GM21390 (cell line): ENCODE measurements at regions not wholly inside any gene's neighbourhood (a gene's known extent, or its start where the extent isn't known, plus 50 kb on each side); places are given as distances from the start of the nearest gene placed in this dataset.
"Not testable (repeated sequence)": the region's sequence is repeated elsewhere in the genome, so short reads cannot be mapped to it uniquely, and the experiment has no call there.

Experiments
- ATAC-seq: cut with Tn5 transposase; IDR thresholded peaks from one replicate; pipeline ENCODE4 v1.9.1; 2021; ENCODE audit not compliant: unreplicated experiment

DNA sequence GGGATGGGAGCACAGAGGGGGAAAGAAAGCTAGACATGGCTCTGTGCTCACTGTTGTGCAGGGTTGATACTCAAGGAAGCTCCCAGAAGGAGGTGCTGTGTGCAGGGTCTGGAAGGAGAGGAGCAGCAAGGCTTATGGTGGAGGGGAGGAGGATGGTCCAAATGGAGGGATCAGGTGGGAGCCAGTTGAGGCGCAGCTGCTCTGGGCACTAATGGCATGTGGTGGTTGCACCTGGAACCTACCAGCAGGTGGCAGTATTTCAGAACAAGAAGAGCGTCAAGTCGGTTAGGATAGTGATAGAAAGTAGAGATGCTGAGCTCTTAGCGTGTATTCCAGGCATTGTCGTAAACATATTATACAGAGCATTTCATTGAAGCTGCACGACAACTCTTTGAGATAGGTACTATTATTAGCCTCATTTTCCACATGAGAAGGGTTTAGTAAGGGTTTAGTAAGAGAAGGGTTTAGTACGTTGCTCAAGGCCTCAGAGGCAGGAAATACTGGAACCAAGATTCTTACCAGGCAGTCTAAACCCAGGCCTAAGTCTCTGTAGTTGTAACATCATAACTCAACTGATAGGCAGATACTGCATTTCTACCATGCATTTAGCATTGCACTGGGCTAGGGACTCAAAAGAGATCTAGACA is 223.7 kb downstream of the CYP26B1 start:
- peak; percentile 63 for ATAC-seq

DNA sequence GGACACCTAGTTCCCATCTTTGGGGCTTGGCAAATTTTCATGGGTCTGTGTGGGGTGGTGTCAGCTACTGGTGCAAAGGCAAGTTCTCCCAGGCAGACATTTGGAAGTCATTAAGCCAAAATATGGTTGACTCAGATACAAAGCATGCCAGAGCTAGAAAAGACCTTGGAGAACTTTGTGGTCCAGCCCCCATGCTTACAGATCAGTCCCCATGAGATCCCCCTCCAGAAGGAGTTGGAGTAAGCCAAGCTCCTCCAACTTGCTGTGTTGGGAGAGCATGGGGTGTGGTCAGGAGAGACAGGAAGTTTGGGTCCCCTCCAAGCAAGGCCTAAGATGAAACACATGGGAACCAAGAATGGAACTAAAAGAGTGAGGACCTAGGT is 224.5 kb downstream of the CYP26B1 start:
- no peak for ATAC-seq

DNA sequence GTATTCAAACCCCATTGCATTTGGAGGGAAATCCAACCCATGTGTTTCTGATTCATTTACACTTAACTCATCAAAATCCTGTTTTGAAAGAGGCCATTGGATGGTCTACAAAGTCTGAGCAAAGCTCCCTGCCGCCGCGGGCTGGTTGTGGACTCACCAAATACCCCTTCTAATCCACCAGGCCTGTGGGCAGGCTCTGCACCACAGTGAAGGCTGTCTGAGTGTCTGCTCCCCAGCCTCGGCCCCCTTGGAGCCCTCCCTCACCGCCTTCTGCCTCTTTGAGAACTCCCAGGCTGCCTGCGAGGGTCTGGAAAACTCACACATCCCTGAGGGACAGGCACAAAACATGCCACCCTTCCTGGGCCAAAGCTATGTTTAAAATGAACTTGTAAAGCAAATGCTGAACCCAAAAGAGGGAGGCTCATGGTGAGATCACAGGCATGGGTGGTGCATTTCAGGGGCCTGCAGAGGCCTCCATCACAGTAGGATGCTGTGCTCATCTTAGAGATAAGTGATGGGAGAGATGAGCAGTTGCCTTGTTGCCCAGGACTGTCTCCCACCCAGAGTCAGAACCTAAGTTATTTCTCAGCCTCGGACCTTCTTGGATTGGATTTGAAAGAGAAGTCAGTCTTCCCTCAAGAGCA is 225.0 kb downstream of the CYP26B1 start:
- ATAC-seq = no peak

DNA sequence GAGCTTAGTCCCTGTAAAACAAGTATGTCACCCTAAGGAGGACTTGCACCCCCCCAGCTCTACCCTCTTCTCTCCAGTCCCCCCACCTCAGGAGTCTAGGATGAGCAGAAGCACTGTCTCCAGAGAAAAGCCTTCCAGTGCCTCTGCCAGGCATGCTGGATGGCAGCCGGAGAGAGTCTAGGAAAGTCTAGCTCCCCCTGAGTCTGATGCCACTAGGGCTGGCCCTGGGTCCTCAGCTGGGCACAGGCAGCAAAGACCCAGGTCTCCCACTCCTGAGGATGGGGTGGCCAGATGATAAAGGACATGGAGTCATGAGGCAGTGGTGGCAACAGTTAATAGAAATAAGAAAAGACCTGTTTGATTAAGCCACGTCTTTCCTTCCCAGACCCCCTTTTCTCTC is 225.6 kb downstream of the CYP26B1 start:
- no peak for ATAC-seq

DNA sequence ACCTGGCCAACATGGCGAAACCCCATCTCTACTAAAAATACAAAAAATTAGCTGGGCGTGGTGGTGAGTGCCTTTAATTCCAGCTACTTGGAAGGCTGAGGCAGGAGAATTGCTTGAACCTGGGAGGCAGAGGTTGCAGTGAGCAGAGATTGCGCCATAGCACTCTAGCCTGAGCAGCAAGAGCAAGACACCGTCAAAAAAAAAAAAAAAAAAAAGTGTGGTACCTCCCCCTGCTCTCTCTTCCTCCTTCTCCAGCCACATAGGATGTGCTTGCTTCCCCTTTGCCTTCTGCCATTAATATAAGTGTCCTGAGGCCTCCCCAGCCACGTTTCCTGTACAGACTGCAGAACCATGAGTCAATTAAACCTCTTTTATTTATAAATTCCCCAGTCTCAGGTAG is 226.8 kb downstream of the CYP26B1 start:
- not testable (repeated sequence) for ATAC-seq

DNA sequence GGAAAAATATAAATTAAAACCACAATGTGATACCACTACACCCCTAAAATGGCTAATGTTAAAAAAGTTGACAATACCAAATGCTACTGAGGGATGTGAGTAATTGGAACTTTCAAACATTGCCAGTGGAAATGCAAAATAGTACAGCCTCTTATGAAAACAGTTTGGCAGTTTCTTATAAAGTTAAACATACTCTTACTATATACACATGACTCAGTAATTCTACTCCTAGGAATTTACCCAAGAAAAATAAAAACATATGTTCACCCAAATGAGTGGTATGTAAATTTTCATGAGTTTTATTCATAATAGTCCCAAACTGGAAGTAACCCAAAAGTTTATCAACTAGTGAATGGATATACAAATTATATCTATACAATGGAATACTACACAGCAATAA is 228.0 kb downstream of the CYP26B1 start:
- no peak for ATAC-seq

DNA sequence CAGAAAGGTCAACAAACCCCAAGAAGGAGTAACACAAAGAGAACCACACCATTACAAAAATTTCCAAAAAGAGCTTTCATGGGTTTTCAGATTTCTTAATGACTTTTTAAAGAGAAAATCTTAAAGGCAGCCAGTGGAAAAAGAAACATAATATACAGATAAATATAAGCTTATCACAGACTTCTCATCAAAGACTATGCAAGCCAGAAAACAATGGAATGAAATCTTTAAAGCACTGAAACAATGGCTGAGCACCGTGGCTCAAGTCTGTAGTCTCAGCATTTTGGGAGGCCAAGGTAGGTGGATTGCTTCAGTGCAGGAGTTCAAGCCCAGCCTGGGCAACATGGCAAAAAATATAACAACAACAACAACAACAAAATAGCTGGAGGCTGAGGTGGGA is 237.4 kb downstream of the CYP26B1 start:
- no peak for ATAC-seq

DNA sequence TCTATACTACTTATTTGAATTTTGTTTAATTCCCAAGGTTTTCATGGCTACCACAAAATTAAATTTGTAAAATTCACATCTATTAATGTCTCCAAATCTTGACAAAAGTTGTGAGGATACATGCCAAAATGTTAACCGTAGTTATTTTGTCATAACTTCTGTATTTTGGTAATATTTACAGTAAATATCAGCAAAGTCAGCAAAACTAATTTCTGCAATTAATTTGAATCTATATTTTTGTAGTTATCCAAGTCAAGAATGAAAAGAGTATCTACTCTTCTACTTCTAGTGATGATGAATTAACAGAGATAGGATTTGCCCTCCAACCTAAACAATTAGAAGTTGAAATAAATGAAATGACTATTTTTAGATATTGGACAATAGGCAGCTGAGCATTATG is 238.9 kb downstream of the CYP26B1 start:
- no peak for ATAC-seq

DNA sequence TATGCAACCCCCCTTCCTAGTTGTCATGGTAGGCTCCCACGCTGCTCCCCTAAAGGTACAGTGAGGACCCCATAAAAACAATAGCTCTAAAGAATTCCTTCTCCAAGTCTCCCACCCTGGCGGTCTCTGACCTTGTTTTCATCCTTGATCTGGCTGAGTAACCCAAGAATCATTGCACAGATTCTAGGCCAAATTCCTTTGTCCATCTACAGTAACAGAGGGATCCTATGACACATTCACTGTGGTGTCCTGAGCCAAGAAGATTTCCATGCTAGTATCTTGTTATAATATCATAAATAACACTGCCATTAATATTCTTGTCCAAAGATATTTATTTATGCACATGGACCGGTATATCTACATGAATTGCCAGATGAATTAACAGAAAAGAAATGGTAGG is 240.2 kb downstream of the CYP26B1 start:
- ATAC-seq = no peak

DNA sequence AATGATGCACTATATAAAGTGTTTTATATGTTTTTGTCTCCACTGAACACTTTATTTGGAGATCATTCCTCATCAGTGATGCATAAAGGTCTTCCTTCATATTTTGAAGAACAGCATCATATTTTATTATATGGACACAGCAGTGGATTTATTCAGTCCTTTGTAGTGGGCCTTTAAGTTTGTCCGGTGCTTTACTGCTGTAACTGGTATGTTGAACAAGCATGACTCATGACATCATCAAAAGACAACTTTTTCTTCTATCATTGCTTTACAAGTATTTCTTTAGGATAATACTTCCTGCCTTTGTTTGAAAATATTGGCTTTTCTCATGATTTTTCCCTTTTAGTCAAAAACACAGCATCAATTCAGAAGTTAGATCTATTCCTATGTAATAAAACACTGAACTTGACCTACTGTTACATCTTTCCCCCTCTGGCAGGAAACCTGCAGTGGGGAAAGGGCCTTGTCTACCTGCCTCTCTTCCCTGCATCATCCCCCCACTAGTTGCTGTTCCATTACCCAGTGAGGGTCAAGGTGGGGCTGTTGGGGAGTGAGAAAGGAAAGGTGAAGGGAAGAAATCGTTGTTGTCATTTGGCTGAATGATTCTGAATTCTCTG is 241.2 kb downstream of the CYP26B1 start:
- no peak for ATAC-seq

DNA sequence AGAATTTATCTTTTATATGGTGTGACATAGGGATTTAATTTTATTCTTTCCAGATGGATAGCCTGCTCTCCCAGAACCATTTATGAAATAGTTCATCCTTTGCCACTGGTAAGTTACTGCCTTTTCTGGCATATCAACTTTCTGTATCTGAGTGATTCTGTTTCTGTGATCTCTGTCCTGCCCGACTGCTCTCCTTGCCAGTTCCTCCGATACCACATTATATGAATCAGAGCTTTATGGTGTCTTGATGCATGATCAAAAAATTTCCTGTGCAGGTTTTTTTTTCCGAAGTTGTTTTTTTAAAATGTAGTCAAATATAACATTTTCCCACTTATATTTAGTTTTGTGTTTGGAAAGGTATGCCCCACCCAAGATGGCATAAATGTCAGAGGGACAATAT is 242.5 kb downstream of the CYP26B1 start:
- ATAC-seq = no peak

DNA sequence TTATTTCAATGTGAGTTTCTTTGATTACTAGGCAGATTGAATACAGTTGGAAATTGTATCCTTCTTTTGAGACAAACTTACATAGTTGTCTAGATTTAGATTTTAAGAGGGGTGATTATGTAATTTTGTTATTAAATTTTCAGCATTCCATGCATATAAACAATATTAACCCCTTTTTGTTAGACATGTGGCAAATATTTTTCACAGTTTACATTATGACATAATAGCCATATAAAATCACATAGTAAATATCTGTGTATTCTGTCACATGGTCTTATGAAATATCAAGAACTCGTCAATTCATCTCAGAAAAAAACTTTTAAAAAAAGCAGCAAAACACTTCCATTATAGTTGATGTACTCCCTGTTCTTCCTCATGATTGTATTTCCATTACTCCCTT is 243.8 kb downstream of the CYP26B1 start:
- ATAC-seq = no peak

DNA sequence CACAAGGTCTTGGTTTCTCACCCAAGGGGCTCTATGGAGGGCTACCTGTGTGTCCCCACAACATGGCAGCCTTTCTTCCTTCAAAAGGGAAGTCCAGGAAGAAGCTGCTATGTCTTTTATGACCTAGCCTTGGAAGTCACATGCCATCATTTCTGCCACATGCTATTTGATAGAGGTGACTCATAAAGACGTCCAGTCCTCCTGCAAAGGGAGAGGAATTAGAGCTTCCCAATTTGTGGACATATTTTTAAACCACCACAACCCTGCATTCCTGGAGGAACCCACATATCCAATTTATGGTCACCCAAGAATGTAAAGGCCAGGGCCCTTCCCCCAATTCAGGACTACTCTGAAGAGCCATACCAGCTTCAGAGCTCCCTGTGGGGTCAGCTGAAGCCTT is 246.2 kb downstream of the CYP26B1 start:
- no peak for ATAC-seq

DNA sequence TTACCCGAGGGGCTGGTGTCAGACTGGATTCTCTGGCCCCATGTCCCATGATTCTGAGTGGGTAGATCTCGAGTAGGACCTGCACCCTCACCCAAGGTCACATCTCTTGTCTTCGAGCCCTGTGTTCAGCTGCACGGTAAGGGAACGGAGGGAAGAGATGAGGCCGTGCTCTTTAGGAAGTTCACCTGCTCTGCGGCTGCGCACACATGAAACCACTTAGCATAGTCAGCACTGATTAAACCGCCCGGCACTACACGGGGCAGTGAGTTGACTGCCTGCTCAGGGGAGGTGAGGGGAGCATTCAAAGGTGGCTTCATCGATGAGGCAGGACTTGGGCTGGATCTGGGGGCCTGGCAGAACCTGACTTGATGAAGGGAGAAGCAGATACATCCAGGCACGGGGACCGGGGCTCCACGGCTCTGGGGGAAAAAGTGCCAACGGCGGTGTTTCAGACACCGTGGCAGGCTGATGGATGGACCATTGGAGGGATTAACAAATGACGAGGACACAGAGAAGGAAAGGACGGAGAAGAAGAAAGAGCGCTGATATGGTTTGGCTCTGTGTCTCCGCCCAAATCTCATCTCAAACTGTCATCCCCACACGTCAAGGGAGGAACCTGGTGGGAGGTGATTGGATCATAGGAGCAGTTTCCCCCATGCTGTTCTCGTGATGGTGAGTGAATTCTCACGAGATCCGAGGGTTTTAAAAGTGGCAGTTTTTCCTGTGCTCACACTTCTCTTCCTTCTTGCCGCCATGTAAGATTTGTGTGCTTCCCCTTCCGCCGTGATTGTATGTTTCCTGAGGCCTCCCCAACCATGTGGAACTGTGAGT is 248.6 kb downstream of the CYP26B1 start:
- no peak for ATAC-seq

DNA sequence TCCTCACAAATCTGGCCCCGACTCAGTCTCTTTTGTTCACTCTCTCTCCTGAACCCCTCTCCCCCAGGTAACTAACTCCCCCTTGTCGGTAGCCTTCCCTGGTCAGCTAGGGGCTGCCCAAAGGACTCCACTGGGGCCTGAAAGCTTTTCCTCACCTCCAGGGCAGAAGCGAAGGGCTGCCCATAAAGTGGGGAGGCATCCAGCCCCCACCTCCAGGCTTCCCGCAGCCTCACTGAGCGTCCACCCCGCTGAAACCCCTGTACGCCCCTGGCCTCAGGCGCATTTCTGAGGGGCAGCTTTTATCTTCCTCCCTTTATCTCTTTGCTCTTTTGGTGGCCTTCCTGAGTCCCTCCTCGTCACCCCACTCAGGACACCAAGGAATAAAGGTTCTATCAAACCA is 249.3 kb downstream of the CYP26B1 start:
- no peak for ATAC-seq

DNA sequence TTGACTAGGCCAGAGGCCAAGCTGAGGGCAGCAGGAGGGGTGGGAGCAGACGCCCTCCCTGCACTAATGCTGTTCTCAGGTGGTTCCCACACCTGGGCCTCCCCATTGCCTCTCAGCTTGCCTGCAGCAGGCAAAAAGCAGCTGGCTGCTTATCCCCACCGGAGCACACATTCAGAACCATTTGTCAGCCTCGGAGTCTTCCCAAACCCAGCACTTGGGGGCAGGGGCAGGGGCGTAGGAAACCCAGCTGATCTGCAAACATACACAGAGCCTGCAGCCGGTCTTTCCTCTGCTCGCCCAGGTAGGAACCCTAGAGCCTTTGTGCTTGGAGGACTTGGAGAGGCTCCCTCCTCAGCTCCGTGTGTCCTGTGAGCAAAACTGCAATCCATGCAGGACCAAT is 249.8 kb downstream of the CYP26B1 start:
- ATAC-seq = no peak

DNA sequence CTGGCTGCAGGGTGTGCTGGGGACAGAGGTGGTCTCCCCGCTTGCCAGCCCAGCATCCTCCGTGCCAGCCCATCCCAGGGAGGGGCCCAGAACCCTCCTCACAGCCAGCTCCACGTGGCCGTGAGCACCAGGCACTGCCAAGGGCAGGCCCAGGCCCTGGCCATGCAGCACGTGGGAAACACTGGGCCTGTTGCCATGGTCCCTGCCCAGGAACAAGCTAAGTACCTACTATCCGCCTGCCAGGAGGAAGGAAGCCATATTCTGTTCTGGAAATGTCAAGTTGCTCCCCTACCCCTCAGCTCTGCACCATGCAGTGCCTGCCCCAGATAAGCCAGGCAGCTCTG is 250.6 kb downstream of the CYP26B1 start:
- no peak for ATAC-seq

DNA sequence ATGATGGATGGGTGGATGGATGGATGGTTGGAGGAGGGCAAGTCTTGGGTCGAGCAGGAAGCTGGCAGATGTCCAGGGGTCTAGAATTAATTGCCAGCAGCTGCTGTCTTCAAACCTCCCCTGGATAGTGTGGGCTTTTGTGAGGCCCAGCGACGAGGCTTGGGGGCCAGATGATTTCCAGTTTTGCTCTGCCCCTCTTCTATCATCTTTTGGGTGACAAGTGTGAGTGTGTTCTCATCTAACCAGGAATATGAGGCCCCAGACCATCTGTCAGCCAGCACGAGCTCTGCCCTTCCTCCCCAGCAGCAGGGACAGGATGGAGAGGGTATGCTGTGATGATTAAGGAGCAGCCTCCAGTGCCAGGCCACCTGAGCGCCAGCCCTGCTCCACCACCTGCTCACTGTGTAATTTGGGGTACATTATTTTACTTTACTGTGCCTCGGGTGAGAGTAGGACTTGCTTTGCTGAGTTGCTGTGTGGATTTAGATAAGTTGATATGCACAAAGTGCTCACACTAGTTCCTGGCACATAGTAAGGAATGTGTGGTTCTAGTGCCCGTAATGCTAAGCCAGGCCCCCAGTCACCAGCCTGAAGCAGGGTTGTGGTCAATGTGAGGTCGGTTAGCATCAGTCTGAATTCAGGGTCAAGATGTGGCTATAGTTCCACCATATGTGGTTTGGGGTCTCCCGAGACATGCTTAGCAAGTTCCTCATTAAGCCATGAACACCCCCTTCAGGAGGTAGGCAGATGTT is 251.1 kb downstream of the CYP26B1 start:
- no peak for ATAC-seq

DNA sequence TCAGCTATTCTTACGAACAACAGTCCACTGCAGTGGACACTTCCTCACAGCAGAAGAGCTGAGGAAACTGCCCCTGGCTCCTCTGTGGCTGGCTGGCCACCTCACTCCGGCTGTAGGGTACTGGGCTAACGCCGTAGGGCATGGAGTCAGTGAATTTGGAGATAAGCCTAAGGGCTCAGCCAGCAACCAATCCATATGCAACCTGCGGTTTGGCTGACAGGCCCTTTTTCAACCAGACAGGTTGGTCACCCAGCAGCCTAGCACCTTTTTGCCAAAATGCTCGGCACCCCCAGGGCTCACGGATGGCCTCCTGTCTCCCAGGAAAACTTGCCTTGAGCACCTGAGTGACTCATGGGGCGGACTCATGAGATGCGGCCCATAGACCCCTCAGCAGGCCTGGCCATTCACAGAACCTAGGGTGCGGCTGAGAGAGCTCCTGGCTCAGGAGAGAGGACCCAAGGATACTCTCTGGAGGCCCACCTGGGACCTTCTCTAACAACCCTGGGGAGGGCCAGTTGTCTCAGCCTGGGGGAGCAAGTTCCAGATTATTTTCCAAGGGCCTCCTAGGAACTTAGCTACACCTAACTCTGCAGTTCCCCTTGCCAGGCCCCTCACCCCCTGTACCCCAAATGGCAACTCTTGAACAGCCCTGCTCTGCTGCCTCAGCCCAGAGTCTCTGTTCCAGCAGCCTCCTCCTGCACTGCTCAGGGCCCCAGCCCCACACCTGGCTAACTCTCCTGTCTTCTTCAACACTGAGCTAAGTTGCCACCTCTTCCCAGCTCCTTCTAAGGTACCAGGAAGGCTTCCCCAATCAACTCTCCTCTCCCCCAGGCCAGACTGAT is 252.1 kb downstream of the CYP26B1 start:
- no peak for ATAC-seq

DNA sequence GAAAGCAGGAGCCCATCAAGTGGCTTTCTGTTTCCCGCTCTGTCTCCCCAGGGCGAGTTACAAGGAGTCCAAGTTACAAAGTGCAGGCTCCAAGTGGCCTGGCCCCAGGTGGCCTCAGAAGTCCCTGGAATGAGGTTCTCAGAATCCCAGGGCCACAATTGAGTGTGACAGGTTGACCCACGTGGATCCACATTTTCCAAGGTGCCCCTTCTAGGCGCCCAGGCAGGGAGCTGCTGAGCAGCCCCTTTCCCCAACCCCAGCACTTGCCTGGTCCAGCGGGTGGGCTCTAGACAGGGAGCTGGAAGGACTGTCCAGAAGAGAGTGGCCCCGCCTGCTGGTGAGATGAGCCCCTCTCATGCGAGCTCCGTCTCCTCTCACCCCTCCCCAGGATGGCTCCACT is 253.4 kb downstream of the CYP26B1 start:
- no peak for ATAC-seq
